ENCODE measurements at regions not wholly inside any gene's neighbourhood (a gene's known extent, or its start where the extent isn't known, plus 50 kb on each side); places are given as distances from the start of the nearest gene placed in this dataset.

GRCh38 chr6:144721232-144721631, 436.1 kb downstream of the UTRN start:
- DNase-seq (ENCODE audit: low spot score), result no peak
- no peak for TF ChIP-seq CTCF (IDR thresholded peaks at IDR 0.05)
- Histone ChIP-seq H3K36me3 (no peaks in the 10 kb centered on the region), H3K9me3 (no peaks in the 10 kb centered on the region), H3K4me3 (no peak overlapping the region), H3K27ac (no peak overlapping the region), H3K27me3 (no peaks in the 10 kb centered on the region), H3K4me1 (no peaks in the 10 kb centered on the region)

- H3K36me3 ChIP-seq, result no peaks in the 10 kb centered on the region
- H3K4me3 ChIP-seq, result no peak overlapping the region
- H3K27ac ChIP-seq, result no peak overlapping the region
- DNase-seq (ENCODE audit: low spot score), result no peak
- H3K9me3 ChIP-seq, result no peaks in the 10 kb centered on the region
- no peaks in the 10 kb centered on the region for H3K27me3 ChIP-seq
- H3K4me1 ChIP-seq, result no peaks in the 10 kb centered on the region
- TF ChIP-seq CTCF (IDR thresholded peaks at IDR 0.05), result no peak
Observed at GRCh38 chr6:144722154-144722737, 437.1 kb downstream of the UTRN start.

GRCh38 chr6:144722925-144723324, 437.8 kb downstream of the UTRN start:
- H3K4me1 ChIP-seq, result no peaks in the 10 kb centered on the region
- no peaks in the 10 kb centered on the region for H3K27me3 ChIP-seq
- H3K4me3 ChIP-seq, result no peak overlapping the region
- no peak for DNase-seq (ENCODE audit: low spot score)
- H3K27ac ChIP-seq, result no peak overlapping the region
- no peaks in the 10 kb centered on the region for H3K36me3 ChIP-seq
- no peak for TF ChIP-seq CTCF (IDR thresholded peaks at IDR 0.05)
- H3K9me3 ChIP-seq, result no peaks in the 10 kb centered on the region

- TF ChIP-seq CTCF (IDR thresholded peaks at IDR 0.05), result no peak
- H3K27me3 ChIP-seq, result no peaks in the 10 kb centered on the region
- DNase-seq (ENCODE audit: low spot score), result no peak
- H3K4me1 ChIP-seq, result no peaks in the 10 kb centered on the region
- H3K9me3 ChIP-seq, result no peaks in the 10 kb centered on the region
- no peaks in the 10 kb centered on the region for H3K36me3 ChIP-seq
- H3K27ac ChIP-seq, result no peak overlapping the region
- no peak overlapping the region for H3K4me3 ChIP-seq
Observed at GRCh38 chr6:144723431-144723830, 438.3 kb downstream of the UTRN start.

- Histone ChIP-seq H3K4me3 (no peak overlapping the region), H3K27ac (no peak overlapping the region), H3K4me1 (no peaks in the 10 kb centered on the region), H3K36me3 (no peaks in the 10 kb centered on the region), H3K27me3 (no peaks in the 10 kb centered on the region), H3K9me3 (no peaks in the 10 kb centered on the region)
- no peak for TF ChIP-seq CTCF (IDR thresholded peaks at IDR 0.05)
- DNase-seq (ENCODE audit: low spot score), result no peak
Observed at GRCh38 chr6:144724818-144725217, 439.7 kb downstream of the UTRN start.
